IMR-90 (cell line): ENCODE measurements at regions not wholly inside any gene's neighbourhood (a gene's known extent, or its start where the extent isn't known, plus 50 kb on each side); places are given as distances from the start of the nearest gene placed in this dataset.

Source experiments
- ATAC-seq: fragments of 200-7000 bp; cut with Tn5 transposase; 2 replicates; pipeline ENCODE4 v1.9.1; 2020; ENCODE audit warnings: low read depth, mild to moderate bottlenecking, moderate library complexity
- BruUV-seq: library from RNA; stranded (reverse); fragments of 400-500 nt; replicated peaks from 2 replicates; lab custom pipeline; 2021; lab: Mats Ljungman, UMichigan
- CTCF ChIA-PET: fragments of 300-600 bp; formaldehyde crosslinking; extraction: SDS; loops from one replicate; lab custom pipeline; 2021; ENCODE audit warnings: antibody characterized with exemption; lab: Yijun Ruan, JAX
- POLR2A ChIA-PET: fragments of 300-600 bp; sonication (Branson Sonifier 250); formaldehyde crosslinking; loops from one replicate; lab custom pipeline; 2022; ENCODE audit warnings: antibody characterized with exemption; ENCODE audit not compliant: unreplicated experiment; lab: Charles Lee
- DNase-seq: peaks from one replicate; pipeline ENCODE4 v3.0.0; 2013
- H2AFZ ChIP-seq: replicated peaks from 2 replicates; pipeline ENCODE3; 2013; ENCODE audit warnings: low read length, mild to moderate bottlenecking; ENCODE audit not compliant: poor library complexity
- H2AK5ac ChIP-seq: 2 replicates; pipeline ENCODE4 v1.6.1; 2013; ENCODE audit warnings: low read depth, low read length, inconsistent platforms
- H2AK9ac ChIP-seq: replicated peaks from 2 replicates; pipeline ENCODE3; 2013; ENCODE audit warnings: mild to moderate bottlenecking, low read depth, low read length, moderate library complexity; ENCODE audit not compliant: poor library complexity
- H2BK120ac ChIP-seq: 2 replicates; pipeline ENCODE4 v1.6.1; 2013; ENCODE audit warnings: low read depth, low read length, inconsistent platforms
- H2BK15ac ChIP-seq: 3 replicates; pipeline ENCODE4 v1.6.1; 2013; ENCODE audit warnings: low read depth, low read length, inconsistent platforms
- H2BK20ac ChIP-seq: 2 replicates; pipeline ENCODE4 v1.6.1; 2013; ENCODE audit warnings: low read depth, mild to moderate bottlenecking, inconsistent platforms, low read length, moderate library complexity
- H2BK5ac ChIP-seq: 2 replicates; pipeline ENCODE4 v1.6.1; 2013; ENCODE audit warnings: mild to moderate bottlenecking, low read depth, low read length, inconsistent platforms; ENCODE audit not compliant: poor library complexity, severe bottlenecking
- H3K14ac ChIP-seq: replicated peaks from 2 replicates; pipeline ENCODE4 v1.6.1; 2013; ENCODE audit warnings: low read depth, low read length, inconsistent platforms
- H3K18ac ChIP-seq: 2 replicates; pipeline ENCODE4 v1.6.1; 2013; ENCODE audit warnings: low read depth, low read length, control low read depth
- H3K23ac ChIP-seq: 2 replicates; pipeline ENCODE4 v1.6.1; 2013; ENCODE audit warnings: low read depth, low read length, inconsistent platforms
- H3K27ac ChIP-seq: 2 replicates; pipeline ENCODE4 v1.5.1; 2013; ENCODE audit warnings: mild to moderate bottlenecking, control low read depth, low read length; ENCODE audit not compliant: insufficient read depth
- H3K27me3 ChIP-seq: 2 replicates; pipeline ENCODE4 v1.6.1; 2013; ENCODE audit warnings: low read length; ENCODE audit not compliant: control insufficient read depth, insufficient read depth
- H3K36me3 ChIP-seq: 2 replicates; pipeline ENCODE4 v1.6.1; 2013; ENCODE audit warnings: low read length, mixed read lengths; ENCODE audit not compliant: control insufficient read depth, insufficient read depth
- H3K4ac ChIP-seq: 2 replicates; pipeline ENCODE4 v1.6.1; 2013; ENCODE audit warnings: low read depth, low read length, inconsistent platforms
- H3K4me1 ChIP-seq: 2 replicates; pipeline ENCODE4 v1.6.1; 2013; ENCODE audit warnings: low read length, mixed read lengths; ENCODE audit not compliant: control insufficient read depth, insufficient read depth
- H3K4me2 ChIP-seq: 2 replicates; pipeline ENCODE4 v1.6.1; 2013; ENCODE audit warnings: low read depth, mild to moderate bottlenecking, control low read depth, low read length, moderate library complexity
- H3K4me3 ChIP-seq: 2 replicates; pipeline ENCODE4 v1.5.1; 2013; ENCODE audit warnings: low read depth, mild to moderate bottlenecking, control low read depth, low read length, moderate library complexity; ENCODE audit not compliant: insufficient read depth
- H3K56ac ChIP-seq: 2 replicates; pipeline ENCODE4 v1.6.1; 2013; ENCODE audit warnings: low read length, inconsistent platforms; ENCODE audit not compliant: insufficient read depth; ENCODE audit errors: extremely low read depth
- H3K79me1 ChIP-seq, 2 experiments: 2 replicates each; pipeline ENCODE4 v1.6.1; 2013; ENCODE audit warnings: low read length in 2 of 2, inconsistent platforms in 1 of 2, low read depth in 1 of 2
- H3K9ac ChIP-seq: 2 replicates; pipeline ENCODE4 v1.6.1; 2013; ENCODE audit warnings: low read depth, low read length, control low read depth
- H3K9me1 ChIP-seq: 2 replicates; pipeline ENCODE4 v1.6.1; 2013; ENCODE audit warnings: low read length, inconsistent platforms; ENCODE audit not compliant: insufficient read depth
- H3K9me3 ChIP-seq: 2 replicates; pipeline ENCODE4 v1.6.1; 2013; ENCODE audit warnings: low read length; ENCODE audit not compliant: control insufficient read depth, insufficient read depth
- H4K20me1 ChIP-seq: 2 replicates; pipeline ENCODE4 v1.6.1; 2013; ENCODE audit warnings: low read length, inconsistent platforms; ENCODE audit not compliant: insufficient read depth
- H4K5ac ChIP-seq: 2 replicates; pipeline ENCODE4 v1.6.1; 2013; ENCODE audit warnings: mild to moderate bottlenecking, low read depth, low read length, control low read depth
- H4K8ac ChIP-seq, 2 experiments: 2 replicates each; pipeline ENCODE4 v1.6.1; 2013; ENCODE audit warnings: low read depth in 2 of 2, low read length in 2 of 2, control low read depth in 1 of 2, inconsistent platforms in 1 of 2
- H4K91ac ChIP-seq: 2 replicates; pipeline ENCODE4 v1.6.1; 2013; ENCODE audit warnings: low read depth, low read length, inconsistent platforms; ENCODE audit not compliant: insufficient read depth
- CEBPB ChIP-seq: IDR thresholded peaks from 2 replicates; pipeline ENCODE4 v1.6.1; 2012; ENCODE audit warnings: low read depth, low read length, improper control_type of control experiment
- CTCF ChIP-seq: conservative IDR thresholded peaks from 2 replicates; pipeline ENCODE4 v1.5.1; 2012; ENCODE audit warnings: mild to moderate bottlenecking, low read depth, low read length, improper control_type of control experiment
- ELK1 ChIP-seq: fragments of 150-350 bp; IDR thresholded peaks from 2 replicates; pipeline ENCODE4 v1.6.1; 2016; ENCODE audit warnings: low read depth, mild to moderate bottlenecking, low read length, moderate library complexity, borderline replicate concordance
- FOS ChIP-seq: fragments of 150-350 bp; IDR thresholded peaks from 2 replicates; pipeline ENCODE4 v1.6.1; 2016; ENCODE audit warnings: low read depth, low read length
- MXI1 ChIP-seq: IDR thresholded peaks from 2 replicates; pipeline ENCODE4 v1.6.1; 2012; ENCODE audit warnings: low read depth, mild to moderate bottlenecking, low read length, moderate library complexity, borderline replicate concordance
- NFE2L2 ChIP-seq: fragments of 150-350 bp; IDR thresholded peaks from 2 replicates; pipeline ENCODE4 v1.6.1; 2016; ENCODE audit warnings: low read depth, mild to moderate bottlenecking, low read length
- RCOR1 ChIP-seq: IDR thresholded peaks from 2 replicates; pipeline ENCODE4 v1.6.1; 2012; ENCODE audit warnings: mild to moderate bottlenecking, low read length, improper control_type of control experiment; ENCODE audit not compliant: insufficient replicate concordance
- RFX5 ChIP-seq: IDR thresholded peaks from 2 replicates; pipeline ENCODE4 v1.8.0; 2012; ENCODE audit warnings: low read depth, mild to moderate bottlenecking, low read length, moderate library complexity
- SMC3 ChIP-seq: fragments of 150-350 bp; IDR thresholded peaks from 2 replicates; pipeline ENCODE4 v1.6.1; 2016; ENCODE audit warnings: low read depth, mild to moderate bottlenecking, antibody characterized with exemption, low read length, moderate library complexity
- USF2 ChIP-seq: fragments of 150-350 bp; IDR thresholded peaks from 2 replicates; pipeline ENCODE4 v1.6.1; 2017; ENCODE audit warnings: mild to moderate bottlenecking, antibody characterized with exemption, low read length, low read depth
- WGBS, 2 experiments: methylation state at CpG; one replicate each; pipeline versions ENCODE4 v1.1.5 to v1.1.7; 2013; ENCODE audit warnings: missing lambda C conversion rate in 2 of 2; ENCODE audit not compliant: insufficient read length in 1 of 2; ENCODE audit errors: extremely low coverage in 2 of 2; 5-methylcytosine and 5-hydroxymethylcytosine counted together
- dilution Hi-C: fragments of 300-500 bp; cut with HindIII; formaldehyde crosslinking; loops from one replicate; pipeline ENCODE4 v1.14.3; 2018; ENCODE audit warnings: low sequenced_read_pairs; ENCODE audit not compliant: unreplicated experiment
- in situ Hi-C: fragments of 300-500 bp; cut with MboI; formaldehyde crosslinking; loops from 3 replicates; pipeline ENCODE4 v1.14.3; 2019; ENCODE audit warnings: low sequenced_read_pairs, inconsistent platforms, mixed read lengths
- intact Hi-C: fragments of 100-400 bp; cut with micrococcal nuclease; formaldehyde crosslinking; loops from 2 replicates; pipeline ENCODE4 v1.10.0; 2022

- no peak overlapping the region for H3K4me2 ChIP-seq
- no peaks in the 10 kb centered on the region for H3K9me1 ChIP-seq
- H3K23ac ChIP-seq = no peak overlapping the region
- no peak overlapping the region for H2BK15ac ChIP-seq
- H4K91ac ChIP-seq = no peak overlapping the region
- no peak overlapping the region for H3K14ac ChIP-seq
- no peak overlapping the region for H4K8ac ChIP-seq
- no peaks in the 10 kb centered on the region for H3K36me3 ChIP-seq
- H3K27me3 ChIP-seq = no peaks in the 10 kb centered on the region; the same call in 1 of the 2 replicates
- no peak overlapping the region for H2BK20ac ChIP-seq
- no peak overlapping the region for H3K4ac ChIP-seq
- no peak overlapping the region for H3K56ac ChIP-seq
- peaks cover 2% of the 10 kb centered on the region; the same call in 1 of the 2 replicates for H3K4me1 ChIP-seq
- WGBS, 2 experiments = no CpG with 5 or more reads among the region's 3 CpGs
- no peak overlapping the region for H3K9ac ChIP-seq
- ChIA-PET POLR2A (no interaction called here), CTCF (no interaction called here)
- no peak overlapping the region for H2AK9ac ChIP-seq
- no peak for TF ChIP-seq NFE2L2
- no peak for TF ChIP-seq MXI1
- TF ChIP-seq FOS = no peak
- TF ChIP-seq CEBPB = no peak
- TF ChIP-seq RFX5 = no peak
- no peak for TF ChIP-seq CTCF
- no peak for TF ChIP-seq RCOR1
- TF ChIP-seq ELK1 = no peak
- TF ChIP-seq SMC3 = no peak
- TF ChIP-seq USF2 = no peak
- H2AK5ac ChIP-seq = no peak overlapping the region
- in situ Hi-C loops = no loop called here
- no peaks in the 10 kb centered on the region for H3K79me1 ChIP-seq
- H3K18ac ChIP-seq = no peak overlapping the region
- H2AFZ ChIP-seq = no peak overlapping the region
- no peaks in the 10 kb centered on the region for H3K9me3 ChIP-seq
- no peaks in the 10 kb centered on the region for H4K20me1 ChIP-seq
- DNase-seq (no peak), ATAC-seq (no peak)
- no peak overlapping the region for H3K27ac ChIP-seq
- H2BK5ac ChIP-seq = no peak overlapping the region
- no peak overlapping the region for H3K4me3 ChIP-seq
- no peak overlapping the region for H4K5ac ChIP-seq
- BruUV-seq = no TSS peak
- intact Hi-C loops = loop anchor here (5.0 kb wide), 1 partner anchor 1462 kb away; no protein-coding TSS in a partner anchor
- dilution Hi-C loops = no loop called here
- H2BK120ac ChIP-seq = no peak overlapping the region
These were observed 72.5 kb upstream of the AGR3 start for GRCh38 chr7:16954321-16954720.
